ENCODE measurements at regions not wholly inside any gene's neighbourhood (a gene's known extent, or its start where the extent isn't known, plus 50 kb on each side); places are given as distances from the start of the nearest gene placed in this dataset.

GRCh38 chr14:65318636-65319506, 93.7 kb upstream of the FUT8 start:
- TF ChIP-seq EZH2 (IDR thresholded peaks at IDR 0.05) (no peak), POLR2AphosphoS5 (IDR thresholded peaks at IDR 0.05; ENCODE audit: borderline replicate concordance, low read depth, low read length) (no peak)
